SK-N-MC (cell line): ENCODE measurements at regions not wholly inside any gene's neighbourhood (a gene's known extent, or its start where the extent isn't known, plus 50 kb on each side); places are given as distances from the start of the nearest gene placed in this dataset.

Source experiments
- EZH2 ChIP-seq: fragments of 200-600 bp; sonication (generic); IDR thresholded peaks from one replicate; pipeline ENCODE4 v1.6.1; 2017; ENCODE audit warnings: antibody characterized with exemption
- FOXP2 ChIP-seq: optimal IDR thresholded peaks from 2 replicates; pipeline ENCODE3; 2011; ENCODE audit warnings: mild to moderate bottlenecking, moderate library complexity; ENCODE audit not compliant: insufficient read depth; ENCODE audit errors: extremely low read length, control extremely low read depth
- POLR2AphosphoS5 ChIP-seq: IDR thresholded peaks from 2 replicates; pipeline ENCODE4 v1.6.1; 2012; ENCODE audit warnings: mild to moderate bottlenecking, low read depth, low read length, borderline replicate concordance

DNA sequence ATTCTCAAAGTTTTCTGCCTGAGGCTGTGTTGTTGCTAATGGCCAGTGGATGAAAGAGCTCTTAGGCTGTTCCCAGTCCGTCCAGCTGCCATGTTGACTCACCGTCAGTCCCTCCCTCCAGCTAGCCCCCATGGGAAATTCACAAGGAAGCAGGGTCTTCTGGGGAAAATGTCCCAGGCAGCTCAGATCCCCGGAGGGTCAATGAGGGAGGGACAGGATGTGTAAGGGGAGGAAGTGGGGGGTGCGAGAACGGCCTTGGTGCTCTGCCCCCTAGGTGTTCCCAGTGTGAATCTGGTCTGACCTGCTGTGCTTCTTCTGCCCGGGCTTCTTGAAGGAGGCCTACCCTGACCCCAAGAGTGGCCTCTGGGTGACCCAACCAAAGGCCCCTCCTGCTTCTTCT lies 65.9 kb downstream of the CEBPB start:
- no peak for TF ChIP-seq POLR2AphosphoS5
- no peak for TF ChIP-seq EZH2
- TF ChIP-seq FOXP2: no peak
